ENCODE measurements at regions not wholly inside any gene's neighbourhood (a gene's known extent, or its start where the extent isn't known, plus 50 kb on each side); places are given as distances from the start of the nearest gene placed in this dataset.
"Not testable (repeated sequence)": the region's sequence is repeated elsewhere in the genome, so short reads cannot be mapped to it uniquely, and the experiment has no call there.

DNA sequence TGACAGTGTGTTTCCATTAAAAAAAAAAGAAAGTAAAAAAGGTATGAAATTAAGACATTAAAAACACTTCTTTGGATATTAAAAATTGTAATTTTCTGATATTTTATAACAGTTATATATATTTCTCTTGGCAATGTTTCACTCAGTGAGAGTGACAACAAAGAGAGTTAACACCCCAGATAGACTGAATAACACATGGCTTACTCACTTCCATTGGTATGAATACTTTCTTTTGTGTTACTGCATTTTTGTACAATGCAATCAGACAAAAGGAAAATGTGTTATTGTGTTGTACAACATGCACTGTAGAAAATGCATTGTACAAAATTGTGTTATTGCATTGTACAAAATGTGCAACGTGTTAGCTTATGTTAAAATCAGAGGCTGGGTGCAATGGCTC, 676.6 kb upstream of the AMELY start:
- not testable (repeated sequence) for DNase-seq

DNA sequence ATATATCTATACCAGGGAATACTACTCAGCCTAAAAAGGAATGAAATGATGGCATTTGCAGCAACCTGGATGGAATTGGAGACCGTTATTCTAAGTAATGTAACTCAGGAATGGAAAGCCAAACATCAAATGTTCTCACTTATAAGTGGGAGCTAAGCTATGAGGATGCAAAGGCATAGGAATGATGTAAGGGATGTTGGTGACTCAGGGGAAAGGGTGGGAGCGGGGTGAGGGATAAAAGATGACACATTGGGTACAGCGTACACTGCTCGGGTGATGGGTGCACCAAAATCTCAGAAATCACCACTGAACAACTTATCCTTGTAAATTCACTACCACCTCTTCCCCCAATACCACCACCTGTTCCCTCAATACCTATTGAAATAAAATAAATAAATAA, 651.0 kb upstream of the AMELY start:
- no peak for DNase-seq

DNA sequence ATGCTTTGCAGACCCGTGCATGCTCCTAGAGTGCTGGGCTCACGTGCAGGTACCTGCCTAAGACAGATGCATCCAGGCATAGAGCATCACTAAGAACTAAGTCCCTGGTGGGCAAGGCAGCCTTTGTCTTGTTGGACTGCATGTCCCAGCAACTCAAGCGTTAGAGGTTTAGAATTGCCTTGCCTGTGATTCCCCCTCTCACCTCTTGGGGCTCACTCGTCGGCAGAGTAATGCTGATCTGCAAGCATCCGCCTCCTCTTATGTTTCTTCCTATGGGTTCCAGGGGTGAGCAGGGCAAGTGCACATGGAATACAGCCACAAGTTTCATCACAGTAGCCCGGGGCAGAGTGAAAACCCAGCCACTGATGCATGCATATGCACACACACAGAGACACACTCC, 646.1 kb upstream of the AMELY start:
- DNase-seq = no peak

DNA sequence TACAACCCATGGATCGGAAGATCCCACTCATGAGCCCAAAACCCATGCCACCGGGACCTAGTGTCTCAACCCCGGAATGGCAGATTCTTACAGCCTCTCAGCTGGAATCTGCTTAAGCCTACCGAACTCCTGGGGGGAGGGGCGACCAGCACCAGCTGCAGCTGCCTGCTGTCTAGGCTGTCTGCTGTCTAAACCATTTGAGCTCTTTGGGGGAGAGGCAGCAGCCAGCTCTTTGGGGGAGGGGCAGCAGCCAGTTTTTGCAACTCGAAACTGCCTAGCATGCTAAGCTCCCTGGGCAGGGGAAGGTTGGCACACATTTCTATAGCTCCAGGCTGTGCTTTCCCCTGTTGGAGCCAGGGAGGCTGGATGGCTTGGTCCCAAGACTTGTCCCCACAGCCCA, 643.5 kb upstream of the AMELY start:
- no peak for DNase-seq

DNA sequence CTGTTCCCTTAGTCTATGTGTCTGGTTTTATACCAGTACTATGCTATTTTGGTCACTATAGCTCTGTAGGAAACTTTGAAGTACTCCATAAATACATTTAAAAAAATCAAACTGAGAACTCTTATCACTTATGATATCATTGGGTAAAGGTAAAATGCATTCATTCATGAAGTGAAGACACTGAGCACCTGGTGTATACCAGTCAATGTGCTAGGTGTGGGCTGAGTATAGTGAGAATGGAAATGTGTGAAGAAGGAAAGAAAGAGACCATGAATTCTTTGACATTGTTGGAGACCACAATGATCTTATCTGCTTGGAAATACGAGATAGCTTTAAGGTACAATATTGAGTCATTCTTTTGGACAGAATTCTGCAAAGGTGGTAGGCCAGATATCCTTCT, 633.5 kb upstream of the AMELY start:
- no peak for DNase-seq

DNA sequence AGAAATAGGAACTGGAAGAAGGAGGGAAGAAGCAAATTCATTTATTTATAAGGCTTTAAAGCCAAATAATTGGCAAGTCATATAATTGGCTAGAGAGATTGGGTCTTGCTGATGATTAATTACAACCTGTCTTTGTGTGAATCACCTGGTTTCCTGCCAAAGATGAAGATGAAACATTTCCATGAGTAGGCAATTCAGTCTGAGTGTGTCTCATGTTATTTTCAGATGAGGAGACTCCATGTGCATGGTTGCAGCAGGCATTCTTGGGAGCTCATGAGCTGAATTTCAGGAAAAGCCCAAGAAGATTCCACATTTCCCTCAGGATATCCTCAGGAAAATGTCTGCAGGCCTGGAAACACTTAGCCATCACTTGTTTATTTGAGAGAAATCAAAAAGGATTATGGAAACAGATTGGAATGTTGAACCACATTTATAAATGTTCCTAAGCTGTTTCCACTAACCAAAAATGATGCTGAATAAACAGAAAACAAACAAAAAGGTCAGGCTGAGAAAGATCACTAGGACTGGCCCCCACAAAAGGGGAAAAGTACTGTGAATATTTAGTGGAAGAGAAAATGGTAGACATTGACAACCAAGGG, 632.7 kb upstream of the AMELY start:
- DNase-seq = no peak

GRCh38 chrY:7543506-7543905, 632.0 kb upstream of the AMELY start:
- DNase-seq = no peak

GRCh38 chrY:7542256-7542858, 630.8 kb upstream of the AMELY start:
- DNase-seq = no peak

- peak; percentile 33 for DNase-seq
Observed at GRCh38 chrY:7529396-7529795, 617.8 kb upstream of the AMELY start.

- DNase-seq = not testable (repeated sequence)
Observed at GRCh38 chrY:7527568-7527967, 616.0 kb upstream of the AMELY start.

GRCh38 chrY:7518387-7518786, 606.8 kb upstream of the AMELY start:
- no peak for DNase-seq

GRCh38 chrY:7516268-7516667, 604.7 kb upstream of the AMELY start:
- DNase-seq = no peak

GRCh38 chrY:7515812-7516211, 604.3 kb upstream of the AMELY start:
- DNase-seq = peak; percentile 6

GRCh38 chrY:7502896-7503295, 591.3 kb upstream of the AMELY start:
- DNase-seq = no peak

DNA sequence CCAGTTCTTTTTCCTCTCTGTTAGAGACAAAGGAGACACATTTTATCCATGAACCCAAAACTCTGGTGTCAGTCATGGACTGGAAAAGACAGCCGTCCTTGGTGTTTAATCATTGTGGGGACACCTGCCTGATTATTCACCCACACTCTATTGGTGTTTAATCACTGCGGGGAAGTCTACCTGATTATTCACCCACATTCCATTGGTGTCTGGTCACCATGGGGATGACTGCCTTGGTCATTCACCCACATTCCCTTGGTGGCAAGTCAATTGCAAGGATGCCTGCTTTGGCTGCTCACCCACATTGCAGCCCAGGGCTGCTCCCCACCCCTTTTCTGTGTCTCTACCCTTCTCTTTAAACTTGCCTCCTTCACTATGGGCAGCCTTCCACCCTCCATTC, 589.7 kb upstream of the AMELY start:
- DNase-seq = no peak

DNA sequence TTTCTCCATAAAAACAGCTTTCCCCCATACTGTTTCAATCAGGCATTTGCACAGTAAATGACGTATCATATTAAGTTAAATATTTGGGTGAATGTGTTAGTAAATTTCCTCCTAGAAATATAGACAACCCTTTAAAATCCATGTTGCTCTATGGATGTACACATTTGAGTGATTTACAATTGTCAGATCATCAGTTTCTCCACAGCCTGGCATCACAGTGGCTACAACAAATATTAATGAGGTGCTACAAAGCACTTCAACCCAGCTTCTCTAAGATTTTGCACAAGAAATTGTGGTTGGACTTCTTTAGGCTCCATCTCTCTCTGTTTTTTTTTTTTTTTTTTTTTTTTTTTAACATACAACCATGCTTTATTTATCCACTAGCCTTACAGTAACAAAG, 584.4 kb upstream of the AMELY start:
- DNase-seq = no peak

- not testable (repeated sequence) for DNase-seq
Observed at GRCh38 chrY:7484455-7485285, 573.1 kb upstream of the AMELY start.

DNA sequence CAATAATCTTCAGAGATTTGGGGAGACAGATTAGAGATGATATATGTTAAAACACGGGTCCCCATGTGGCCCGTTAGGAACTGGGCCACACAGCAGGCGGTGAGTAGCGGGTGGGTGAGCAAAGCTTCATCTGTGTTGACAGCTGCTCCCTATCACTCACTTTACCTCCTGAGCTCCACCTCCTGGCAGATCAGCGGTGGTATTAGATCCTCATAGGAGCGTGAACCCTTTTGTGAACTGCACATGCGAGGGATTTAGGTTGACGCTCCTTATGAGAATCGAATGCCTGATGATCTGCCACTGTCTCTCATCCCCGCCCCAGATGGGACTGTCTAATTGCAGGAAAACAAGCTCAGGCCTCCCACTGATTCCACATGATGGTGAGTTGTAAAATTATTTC, 560.4 kb upstream of the AMELY start:
- no peak for DNase-seq

DNA sequence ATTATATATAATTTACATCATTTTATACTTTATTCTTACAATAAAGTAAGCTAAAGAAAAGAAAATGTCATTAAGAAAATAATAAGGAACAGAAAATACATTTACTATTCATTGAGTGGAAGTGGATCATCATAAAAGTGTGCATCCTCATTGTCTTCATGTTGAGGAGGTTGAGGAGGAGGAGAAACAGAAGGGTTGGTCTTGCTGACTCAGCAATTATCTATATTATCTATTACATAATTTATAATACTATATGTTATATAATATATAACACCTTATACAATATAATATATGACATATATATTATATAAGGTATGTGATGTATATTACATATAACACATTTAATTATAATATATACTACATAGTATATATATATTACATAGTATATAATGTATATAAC, 558.5 kb upstream of the AMELY start:
- DNase-seq = no peak

DNA sequence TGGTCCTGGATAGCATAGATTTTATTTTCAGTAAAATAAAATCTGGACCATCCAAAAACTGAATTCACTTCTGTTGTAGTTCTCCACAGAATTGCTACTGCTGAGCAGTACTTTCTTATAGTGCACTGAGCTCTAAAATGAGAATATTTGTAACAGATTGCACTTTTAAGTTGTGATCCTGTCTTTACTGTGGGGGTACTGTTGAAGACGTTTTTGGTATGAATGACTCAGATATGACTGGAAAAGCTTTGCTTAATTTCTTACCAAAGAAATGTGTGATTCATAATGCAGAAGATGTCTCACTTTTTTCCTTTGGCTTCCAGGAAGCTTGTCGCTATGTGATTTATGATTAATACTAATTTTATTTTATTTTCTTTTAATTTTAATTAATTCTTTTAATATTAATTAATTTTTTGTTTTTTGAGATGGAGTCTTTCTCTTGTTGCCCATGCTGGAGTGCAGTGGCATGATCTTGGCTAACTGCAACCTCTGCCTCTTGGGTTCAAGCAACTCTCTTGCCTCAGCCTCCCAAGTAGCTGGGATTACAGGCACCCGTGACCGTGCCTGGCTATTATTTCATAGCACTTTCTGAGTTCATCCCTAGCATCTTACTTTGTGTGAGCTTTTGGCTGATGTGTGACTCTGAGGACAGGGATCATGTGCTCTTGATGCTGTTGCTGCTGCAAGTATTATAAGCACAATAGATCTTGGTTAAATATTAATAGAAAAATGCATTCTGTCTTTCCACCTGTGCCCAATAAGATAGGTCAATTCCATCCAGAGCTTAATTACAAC, 557.6 kb upstream of the AMELY start:
- DNase-seq = peak; percentile 3

DNA sequence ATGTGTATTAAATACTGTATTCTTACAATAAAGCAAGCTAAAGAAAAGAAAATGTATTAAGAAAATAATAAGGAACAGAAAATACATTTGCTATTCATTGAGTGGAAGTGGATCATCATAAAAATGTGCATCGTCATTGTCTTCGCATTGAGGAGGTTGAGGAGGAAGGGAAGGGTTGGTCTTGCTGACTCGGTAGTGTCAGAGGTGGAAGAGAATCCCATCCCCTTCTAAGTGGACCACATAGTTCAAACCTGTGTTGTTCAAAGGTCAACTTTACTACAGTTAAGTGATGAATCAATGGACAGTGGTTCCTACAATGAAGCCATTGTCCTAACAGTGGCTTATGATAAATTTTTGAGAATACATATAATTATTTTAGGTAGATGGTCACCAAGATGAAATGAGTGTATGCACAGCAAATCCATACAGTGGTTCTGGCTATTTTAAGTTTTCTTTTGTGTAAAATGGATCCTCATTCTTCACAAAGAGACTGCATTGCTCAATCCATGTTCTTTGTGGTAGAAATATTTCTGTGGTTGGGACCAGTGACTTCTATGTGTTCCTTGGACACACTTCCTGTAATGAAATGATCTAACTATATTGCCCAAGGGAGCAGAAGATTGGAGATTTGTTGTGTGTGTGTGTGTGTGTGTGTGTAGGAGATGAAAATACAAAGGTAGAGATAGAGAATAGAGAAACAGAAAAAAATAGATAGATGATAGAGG, 556.4 kb upstream of the AMELY start:
- DNase-seq = peak; percentile 36

DNA sequence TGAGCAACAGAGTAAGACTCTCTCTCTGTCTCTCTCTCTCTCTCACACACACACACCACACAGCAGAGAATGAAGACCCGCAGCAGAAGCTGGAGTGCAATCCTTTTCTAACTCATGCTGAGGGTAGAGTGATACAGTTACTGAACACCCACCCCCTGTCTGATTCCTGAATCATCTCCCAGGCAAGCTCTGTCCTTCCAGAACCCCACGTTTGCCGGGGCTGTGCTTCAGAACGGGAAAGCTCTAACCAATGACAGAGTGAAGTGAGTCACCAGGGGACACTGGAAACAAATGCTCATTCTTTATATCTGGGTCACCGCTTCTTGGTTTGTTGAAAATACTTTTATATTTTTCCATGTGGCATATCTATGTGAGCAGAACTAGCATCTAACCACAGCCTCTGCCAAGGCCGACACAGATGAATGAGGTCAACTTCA, 553.7 kb upstream of the AMELY start:
- DNase-seq = no peak

DNA sequence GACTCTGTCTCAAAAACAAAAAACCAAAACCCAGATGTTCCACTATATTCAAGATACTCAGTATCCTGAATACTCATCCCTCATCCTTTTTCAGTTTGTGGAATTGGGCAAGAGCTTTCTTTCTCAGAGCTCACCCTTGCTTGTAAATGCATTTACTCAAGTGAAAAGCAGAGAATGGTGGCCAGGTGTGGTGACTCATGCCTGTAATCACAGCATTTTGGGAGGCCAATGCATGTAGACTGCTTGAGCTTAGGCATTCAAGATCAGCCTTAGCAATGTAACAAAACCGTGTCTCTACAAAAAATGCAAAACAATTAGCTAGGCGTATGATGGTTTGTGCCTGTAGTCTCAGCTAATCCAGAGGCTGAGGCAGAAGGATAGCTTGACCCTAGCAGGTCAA, 553.2 kb upstream of the AMELY start:
- no peak for DNase-seq

Data from inflammatory macrophage treated with lipopolysaccharide for 4 hours (primary cell).